K562 (cell line): ENCODE measurements at regions not wholly inside any gene's neighbourhood (a gene's known extent, or its start where the extent isn't known, plus 50 kb on each side); places are given as distances from the start of the nearest gene placed in this dataset.

Source experiments
- ATAC-seq: fragments of 200-7000 bp; cut with Tn5 transposase; 3 replicates; pipeline ENCODE4 v1.9.1; 2020; ENCODE audit warnings: moderate library complexity
- BruUV-seq: library from RNA; stranded (reverse); fragments of 400-500 nt; replicated peaks from 2 replicates; lab custom pipeline; 2021; lab: Mats Ljungman, UMichigan
- CTCF ChIA-PET: fragments of 300-600 bp; formaldehyde crosslinking; extraction: SDS; loops from one replicate; lab custom pipeline; 2021; ENCODE audit warnings: low intra/inter-chr PET ratio; lab: Yijun Ruan, JAX
- POLR2A ChIA-PET: fragments of 300-600, 350-650 bp; sonication (Branson Sonifier 250); formaldehyde crosslinking; extraction: SDS; loops from one replicate; lab custom pipeline; 2021; ENCODE audit warnings: antibody characterized with exemption, inconsistent platforms; lab: Yijun Ruan, JAX
- DNase-seq, 4 experiments: peaks; one replicate each; pipeline versions ENCODE4 v3.0.0 to v3.0.0-alpha.2; 2011 to 2018; ENCODE audit warnings: low spot score in 3 of 4, mixed read lengths in 3 of 4; ENCODE audit errors: extremely low read depth in 1 of 4
- FAIRE-seq: peaks from 2 replicates; lab custom pipeline; 2011; peaks lifted over from hg19 to GRCh38; lab: Jason Lieb, UNC
- H2AFZ ChIP-seq: 2 replicates; pipeline ENCODE4 v1.6.0; 2011; ENCODE audit warnings: low read depth, low read length, control low read depth, inconsistent platforms
- H3K27ac ChIP-seq: fragments of 200-600 bp; 3 replicates; pipeline ENCODE4 v1.8.0; 2011; ENCODE audit warnings: low read depth, mild to moderate bottlenecking, control low read depth, inconsistent platforms, low read length, moderate library complexity, mixed read lengths; ENCODE audit errors: extremely low read depth
- H3K27me3 ChIP-seq, 2 experiments: fragments of 300-600 bp in 1 of 2; 2 replicates in 1 of 2; 3 replicates in 1 of 2; pipeline versions ENCODE4 v1.6.0 to v1.8.0; 2011; ENCODE audit warnings: inconsistent platforms in 2 of 2, low read length in 2 of 2, mild to moderate bottlenecking in 1 of 2, mixed read lengths in 1 of 2, moderate library complexity in 1 of 2; ENCODE audit not compliant: control insufficient read depth in 2 of 2, insufficient read depth in 2 of 2
- H3K36me3 ChIP-seq: fragments of 300-600 bp; 3 replicates; pipeline ENCODE4 v1.8.0; 2011; ENCODE audit warnings: mild to moderate bottlenecking, low read length, inconsistent platforms; ENCODE audit not compliant: control insufficient read depth, insufficient read depth
- H3K4me1 ChIP-seq, 2 experiments: fragments of 200-600 bp in 1 of 2; replicated peaks in 1 of 2; 2 replicates in 1 of 2; 3 replicates in 1 of 2; pipeline versions ENCODE4 v1.5.1 to v1.8.0; 2011; ENCODE audit warnings: inconsistent platforms in 2 of 2, low read length in 2 of 2, mild to moderate bottlenecking in 1 of 2, mixed read lengths in 1 of 2, moderate library complexity in 1 of 2; ENCODE audit not compliant: control insufficient read depth in 2 of 2, insufficient read depth in 2 of 2
- H3K4me2 ChIP-seq: 2 replicates; pipeline ENCODE4 v1.6.1; 2011; ENCODE audit warnings: low read length, control low read depth, inconsistent platforms, mixed read lengths; ENCODE audit not compliant: insufficient read depth
- H3K4me3 ChIP-seq: fragments of 200-600 bp; sonication (generic), shearing (Covaris generic); 2 replicates; pipeline ENCODE4 v1.5.1; 2016; ENCODE audit warnings: control low read depth, inconsistent platforms
- H3K79me2 ChIP-seq: fragments of 200-600 bp; 3 replicates; pipeline ENCODE4 v1.8.0; 2011; ENCODE audit warnings: low read length, inconsistent platforms; ENCODE audit not compliant: control insufficient read depth, insufficient read depth
- H3K9ac ChIP-seq, 2 experiments: 2 replicates each; pipeline versions ENCODE4 v1.6.0 to v1.6.1; 2011; ENCODE audit warnings: low read depth in 2 of 2, low read length in 2 of 2, control low read depth in 1 of 2, inconsistent platforms in 1 of 2, mild to moderate bottlenecking in 1 of 2, mixed read lengths in 1 of 2; ENCODE audit not compliant: insufficient read depth in 1 of 2
- H3K9me1 ChIP-seq: one replicate; pipeline ENCODE4 v1.6.0; 2011; ENCODE audit warnings: inconsistent platforms, mild to moderate bottlenecking, low read length, moderate library complexity; ENCODE audit not compliant: control insufficient read depth, insufficient read depth
- H3K9me3 ChIP-seq: replicated peaks from 2 replicates; pipeline ENCODE4 v1.5.1; 2011; ENCODE audit warnings: low read depth, low read length, inconsistent platforms; ENCODE audit not compliant: control insufficient read depth, insufficient read depth
- H4K20me1 ChIP-seq: replicated peaks from 2 replicates; pipeline ENCODE4 v1.6.1; 2011; ENCODE audit warnings: low read length, inconsistent platforms, mixed read lengths; ENCODE audit not compliant: control insufficient read depth, insufficient read depth
- ADNP ChIP-seq: fragments of 200-800 bp; sonication (Bioruptor generic); IDR thresholded peaks from 2 replicates; pipeline ENCODE4 v1.6.1; 2016; ENCODE audit warnings: missing genetic modification characterization, missing compliant biosample characterization
- ASH1L ChIP-seq: fragments of 450-650 bp; IDR thresholded peaks from 2 replicates; pipeline ENCODE4 v1.6.1; 2018; ENCODE audit warnings: borderline replicate concordance, mild to moderate bottlenecking, low read depth; ENCODE audit not compliant: partially characterized antibody
- E2F8 ChIP-seq: fragments of 450-650 bp; IDR thresholded peaks from 2 replicates; pipeline ENCODE4 v1.7.1; 2018; ENCODE audit warnings: mild to moderate bottlenecking, low read depth; ENCODE audit not compliant: partially characterized antibody
- ERF ChIP-seq: fragments of 450-650 bp; formaldehyde crosslinking; IDR thresholded peaks from 2 replicates; pipeline ENCODE4 v1.4.0; 2020; ENCODE audit warnings: mild to moderate bottlenecking, mixed read lengths
- KAT2B ChIP-seq: IDR thresholded peaks from one replicate; pipeline ENCODE4 v1.6.1; 2012; ENCODE audit warnings: low read depth, mild to moderate bottlenecking, control low read depth, inconsistent platforms, low read length, moderate library complexity
- SMC3 ChIP-seq: conservative IDR thresholded peaks from 2 replicates; pipeline ENCODE4 v1.6.1; 2011; ENCODE audit warnings: low read depth, low read length, improper control_type of control experiment; ENCODE audit not compliant: insufficient read depth
- SUPT5H ChIP-seq: fragments of 450-650 bp; IDR thresholded peaks from 2 replicates; pipeline ENCODE4 v1.6.1; 2016
- TAF15 ChIP-seq: fragments of 200-400 bp; formaldehyde crosslinking; IDR thresholded peaks from 2 replicates; pipeline ENCODE4 v1.6.1; 2017; ENCODE audit warnings: mild to moderate bottlenecking, low read depth, low read length, moderate library complexity
- YY1 ChIP-seq, 3 experiments: IDR thresholded peaks; 2 replicates each; pipeline ENCODE4 v1.6.1; 2011; ENCODE audit warnings: low read length in 2 of 3, mild to moderate bottlenecking in 2 of 3, moderate library complexity in 2 of 3, borderline replicate concordance in 1 of 3, control low read depth in 1 of 3, low read depth in 1 of 3; ENCODE audit not compliant: insufficient read depth in 3 of 3, insufficient replicate concordance in 2 of 3, control insufficient read depth in 1 of 3, insufficient read length in 1 of 3; ENCODE audit errors: extremely low read depth in 1 of 3
- ZNF124 ChIP-seq: sonication (generic); formaldehyde crosslinking; IDR thresholded peaks from 2 replicates; pipeline ENCODE4 v1.8.1; 2022; ENCODE audit warnings: missing genetic modification reagents
- ZNF282 ChIP-seq: sonication (generic); formaldehyde crosslinking; IDR thresholded peaks from 2 replicates; pipeline ENCODE4 v1.8.1; 2023; ENCODE audit warnings: missing genetic modification reagents
- ZNF512 ChIP-seq: IDR thresholded peaks from 2 replicates; pipeline ENCODE4 v1.6.1; 2016; ENCODE audit warnings: missing genetic modification characterization, missing compliant biosample characterization
- whole genome bisulfite sequencing: fragments of 100-300 bp; shearing (Covaris generic); methylation state at CpG from one replicate; pipeline ENCODE4 v1.1.6; 2016; ENCODE audit warnings: low coverage, mixed read lengths; ENCODE audit not compliant: insufficient coverage; ENCODE audit errors: missing lambda C conversion rate; 5-methylcytosine and 5-hydroxymethylcytosine counted together
- in situ Hi-C: fragments of 300-500 bp; cut with MboI; formaldehyde crosslinking; loops from 4 replicates; pipeline ENCODE4 v1.15.0; 2018; ENCODE audit warnings: inconsistent platforms, mixed read lengths
- intact Hi-C: fragments of 100-400 bp; cut with micrococcal nuclease; formaldehyde crosslinking; loops from 2 replicates; pipeline ENCODE4 v1.14.2; 2022
- TF ChIP-seq, protein P1 (sequence below): sonication (generic); formaldehyde crosslinking; IDR thresholded peaks from 2 replicates; pipeline ENCODE4 v1.8.0; 2022; ENCODE audit warnings: mild to moderate bottlenecking, missing genetic modification reagents

GRCh38 chr14:84435820-84436324 is 1094.1 kb upstream of the FLRT2 start:
- in situ Hi-C loops = no loop called here
- H3K4me3 ChIP-seq = no peak overlapping the region
- H3K9me1 ChIP-seq = no peaks in the 10 kb centered on the region
- no peaks in the 10 kb centered on the region for H3K36me3 ChIP-seq
- POLR2A ChIA-PET = no interaction called here
- no peaks in the 10 kb centered on the region for H4K20me1 ChIP-seq
- CTCF ChIA-PET = no interaction called here
- no peak for ATAC-seq
- no peak for FAIRE-seq
- DNase-seq = no peak
- no peaks in the 10 kb centered on the region for H3K4me1 ChIP-seq
- intact Hi-C loops = no loop called here
- WGBS = 0% methylated on average over 1 of the region's 1 CpG
- no peak overlapping the region for H3K4me2 ChIP-seq
- no peaks in the 10 kb centered on the region for H3K9me3 ChIP-seq
- no peak overlapping the region for H2AFZ ChIP-seq
- no peak overlapping the region for H3K27ac ChIP-seq
- BruUV-seq = no TSS peak
- no peak overlapping the region for H3K9ac ChIP-seq
- no peaks in the 10 kb centered on the region for H3K27me3 ChIP-seq
- no peaks in the 10 kb centered on the region for H3K79me2 ChIP-seq
- TF ChIP-seq, protein P1, sequence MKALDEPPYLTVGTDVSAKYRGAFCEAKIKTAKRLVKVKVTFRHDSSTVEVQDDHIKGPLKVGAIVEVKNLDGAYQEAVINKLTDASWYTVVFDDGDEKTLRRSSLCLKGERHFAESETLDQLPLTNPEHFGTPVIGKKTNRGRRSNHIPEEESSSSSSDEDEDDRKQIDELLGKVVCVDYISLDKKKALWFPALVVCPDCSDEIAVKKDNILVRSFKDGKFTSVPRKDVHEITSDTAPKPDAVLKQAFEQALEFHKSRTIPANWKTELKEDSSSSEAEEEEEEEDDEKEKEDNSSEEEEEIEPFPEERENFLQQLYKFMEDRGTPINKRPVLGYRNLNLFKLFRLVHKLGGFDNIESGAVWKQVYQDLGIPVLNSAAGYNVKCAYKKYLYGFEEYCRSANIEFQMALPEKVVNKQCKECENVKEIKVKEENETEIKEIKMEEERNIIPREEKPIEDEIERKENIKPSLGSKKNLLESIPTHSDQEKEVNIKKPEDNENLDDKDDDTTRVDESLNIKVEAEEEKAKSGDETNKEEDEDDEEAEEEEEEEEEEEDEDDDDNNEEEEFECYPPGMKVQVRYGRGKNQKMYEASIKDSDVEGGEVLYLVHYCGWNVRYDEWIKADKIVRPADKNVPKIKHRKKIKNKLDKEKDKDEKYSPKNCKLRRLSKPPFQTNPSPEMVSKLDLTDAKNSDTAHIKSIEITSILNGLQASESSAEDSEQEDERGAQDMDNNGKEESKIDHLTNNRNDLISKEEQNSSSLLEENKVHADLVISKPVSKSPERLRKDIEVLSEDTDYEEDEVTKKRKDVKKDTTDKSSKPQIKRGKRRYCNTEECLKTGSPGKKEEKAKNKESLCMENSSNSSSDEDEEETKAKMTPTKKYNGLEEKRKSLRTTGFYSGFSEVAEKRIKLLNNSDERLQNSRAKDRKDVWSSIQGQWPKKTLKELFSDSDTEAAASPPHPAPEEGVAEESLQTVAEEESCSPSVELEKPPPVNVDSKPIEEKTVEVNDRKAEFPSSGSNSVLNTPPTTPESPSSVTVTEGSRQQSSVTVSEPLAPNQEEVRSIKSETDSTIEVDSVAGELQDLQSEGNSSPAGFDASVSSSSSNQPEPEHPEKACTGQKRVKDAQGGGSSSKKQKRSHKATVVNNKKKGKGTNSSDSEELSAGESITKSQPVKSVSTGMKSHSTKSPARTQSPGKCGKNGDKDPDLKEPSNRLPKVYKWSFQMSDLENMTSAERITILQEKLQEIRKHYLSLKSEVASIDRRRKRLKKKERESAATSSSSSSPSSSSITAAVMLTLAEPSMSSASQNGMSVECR = no peak
- TF ChIP-seq SMC3 (no peak), ZNF512 (no peak), ZNF282 (no peak), SUPT5H (no peak), ZNF124 (CRISPR knock-in tag) (no peak), TAF15 (no peak), ADNP (tag) (no peak), YY1 (IDR thresholded peaks at IDR 0.05; ENCODE audit: borderline replicate concordance in 1 of 3, control insufficient read depth in 1 of 3, extremely low read depth in 1 of 3, insufficient read depth in 3 of 3, insufficient read length in 1 of 3, insufficient replicate concordance in 2 of 3, low read depth in 1 of 3, low read length in 2 of 3) (no peak), ERF (no peak), ASH1L (no peak), E2F8 (no peak), KAT2B (no peak)
